GM19328 (cell line): ENCODE measurements at regions not wholly inside any gene's neighbourhood (a gene's known extent, or its start where the extent isn't known, plus 50 kb on each side); places are given as distances from the start of the nearest gene placed in this dataset.

ENCODE experiments used
- ATAC-seq: cut with Tn5 transposase; IDR thresholded peaks from one replicate; pipeline ENCODE4 v1.9.1; 2021; ENCODE audit warnings: mild to moderate bottlenecking, moderate library complexity; ENCODE audit not compliant: unreplicated experiment

DNA sequence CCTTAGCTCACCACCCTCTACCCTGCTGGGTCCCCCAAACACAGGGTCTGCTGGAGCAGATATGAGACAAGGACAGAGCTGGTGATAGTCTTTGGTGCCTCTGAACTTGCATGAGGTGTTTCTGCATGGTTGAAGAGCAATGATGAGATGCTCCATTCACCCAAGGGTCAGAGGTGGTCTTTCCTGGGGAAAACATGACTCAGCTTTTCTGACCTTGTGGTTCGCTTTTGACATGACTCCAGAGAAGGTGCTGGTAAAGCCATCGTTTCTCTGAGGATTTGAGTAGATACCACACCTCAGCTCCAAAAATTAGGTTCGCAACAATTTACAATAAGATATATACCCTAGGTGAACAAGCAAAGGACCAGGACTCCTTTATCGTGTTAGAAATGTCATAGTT, 304.8 kb downstream of the DHX35 start:
- ATAC-seq: no peak

DNA sequence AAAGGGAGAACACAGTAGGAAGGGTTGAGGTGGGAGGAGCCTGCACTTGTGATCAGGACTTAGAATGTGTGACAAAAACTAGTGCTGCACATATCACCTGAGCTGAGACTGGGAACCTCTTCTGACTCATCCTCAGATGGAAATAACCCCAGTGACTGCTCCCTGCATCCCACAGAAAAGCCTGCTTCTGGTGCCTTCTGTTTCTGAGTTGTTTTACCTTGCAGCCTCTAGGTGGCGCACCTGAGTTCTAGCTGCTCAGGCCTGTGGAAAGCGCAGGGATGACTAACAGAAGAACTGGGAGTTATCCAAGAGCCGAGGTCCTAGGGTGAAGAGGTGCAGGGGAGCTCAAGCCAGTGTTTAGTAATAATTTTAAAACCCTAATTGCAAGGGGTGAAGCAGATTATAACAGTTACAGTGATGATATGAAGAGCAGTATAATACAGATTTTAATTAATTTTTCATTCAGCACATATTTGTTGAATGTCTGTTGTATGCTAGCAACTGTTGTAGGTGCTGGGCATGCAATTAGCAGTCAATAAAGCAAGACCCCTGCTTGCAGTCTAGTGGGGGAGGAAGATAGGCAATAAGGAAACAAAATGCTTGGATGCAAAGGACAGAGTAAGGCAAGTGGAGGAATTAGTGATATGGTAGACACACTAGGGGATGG, 302.5 kb downstream of the DHX35 start:
- ATAC-seq: no peak

DNA sequence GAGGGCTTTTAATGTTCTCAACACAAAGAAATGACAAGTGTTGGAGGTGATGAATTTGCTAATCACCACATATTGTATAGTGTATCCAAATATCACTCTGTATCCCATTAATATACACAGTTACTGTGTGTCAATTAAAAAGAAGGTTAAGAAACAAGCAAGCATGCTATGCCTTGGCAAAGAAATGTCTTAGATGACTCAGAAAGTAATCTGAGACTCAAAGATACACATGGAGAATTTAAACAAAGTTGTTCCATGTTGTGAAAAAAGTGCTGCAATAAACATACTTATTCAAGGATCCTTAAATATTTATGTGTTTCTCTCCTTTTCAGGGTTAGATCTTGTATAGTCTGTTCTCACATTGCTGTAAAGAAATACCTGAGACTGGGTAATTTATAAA, 300.9 kb downstream of the DHX35 start:
- no peak for ATAC-seq

DNA sequence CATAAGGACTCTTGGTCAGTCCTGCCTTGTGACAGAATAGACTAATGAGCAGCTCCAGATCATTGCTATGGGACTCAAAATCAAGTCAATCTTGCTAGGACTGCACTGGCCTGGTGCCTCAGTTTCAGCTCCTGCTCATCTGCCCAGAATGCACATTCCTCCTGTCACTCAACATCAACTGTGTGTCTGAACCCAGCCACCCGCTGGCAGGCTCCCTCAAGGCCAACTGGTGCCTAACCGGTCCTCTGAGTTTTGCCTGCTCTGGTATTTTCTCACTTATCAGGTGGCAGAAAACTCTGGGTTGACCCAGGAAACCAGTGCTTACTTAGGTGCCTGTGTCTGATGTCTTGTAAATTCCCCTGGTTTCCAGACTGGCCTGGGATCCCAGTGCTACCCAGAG, 297.7 kb downstream of the DHX35 start:
- ATAC-seq: no peak

DNA sequence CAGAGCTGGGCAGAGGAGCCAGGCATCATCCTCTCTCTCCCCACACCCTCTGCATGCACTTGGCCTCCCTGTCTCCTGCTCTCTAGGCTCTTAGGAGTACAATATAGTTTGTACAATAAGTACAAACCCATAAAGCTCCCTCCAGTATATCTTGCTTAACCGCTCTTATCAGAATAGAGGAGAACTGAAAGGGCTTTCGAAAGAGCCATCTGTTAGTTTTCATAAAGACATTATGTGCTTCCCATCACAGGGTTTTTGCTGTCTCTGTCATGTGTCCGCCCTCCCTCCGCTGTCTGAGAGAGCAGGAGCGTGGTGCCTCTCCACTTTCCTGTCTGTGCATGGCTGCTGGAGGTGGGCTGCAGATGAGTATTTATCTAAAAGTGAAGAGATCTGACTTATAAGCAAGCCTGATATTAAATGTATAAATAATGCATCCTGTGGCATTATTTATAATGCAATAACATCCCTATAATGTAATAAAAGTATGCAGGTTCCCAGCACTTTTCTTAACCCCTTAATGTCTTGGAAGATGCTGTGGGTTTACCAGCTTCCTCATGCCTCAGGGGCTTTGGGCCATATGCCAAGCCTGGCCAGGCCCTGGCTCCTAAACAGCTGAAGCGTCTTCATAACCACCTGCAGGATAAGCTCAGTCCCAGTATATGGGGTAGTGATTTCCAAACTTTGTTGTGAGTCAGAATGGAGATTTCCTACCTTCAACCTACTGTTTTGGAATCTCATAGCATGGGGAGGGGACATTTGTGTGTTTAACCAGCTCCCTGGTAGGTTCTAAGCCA, 297.1 kb downstream of the DHX35 start:
- no peak for ATAC-seq

DNA sequence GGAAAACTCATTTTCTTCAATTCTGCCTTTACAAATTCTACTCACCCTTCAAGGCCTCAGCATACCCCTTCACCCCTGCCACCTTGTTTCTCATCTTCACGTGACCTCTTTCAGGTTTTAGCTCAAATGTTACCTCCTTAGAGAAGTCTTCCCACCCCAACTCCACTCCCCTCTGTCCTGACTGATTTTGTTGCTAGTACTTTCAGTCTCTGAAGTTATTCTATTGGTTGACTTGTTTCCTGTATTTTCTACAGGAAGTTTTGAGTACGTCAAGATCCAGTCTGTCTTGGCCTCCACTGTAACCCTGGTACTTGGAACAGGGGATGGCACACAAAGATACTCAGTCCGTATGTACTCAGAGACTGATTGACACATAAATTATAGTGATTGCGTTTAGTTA, 296.1 kb downstream of the DHX35 start:
- ATAC-seq: no peak

DNA sequence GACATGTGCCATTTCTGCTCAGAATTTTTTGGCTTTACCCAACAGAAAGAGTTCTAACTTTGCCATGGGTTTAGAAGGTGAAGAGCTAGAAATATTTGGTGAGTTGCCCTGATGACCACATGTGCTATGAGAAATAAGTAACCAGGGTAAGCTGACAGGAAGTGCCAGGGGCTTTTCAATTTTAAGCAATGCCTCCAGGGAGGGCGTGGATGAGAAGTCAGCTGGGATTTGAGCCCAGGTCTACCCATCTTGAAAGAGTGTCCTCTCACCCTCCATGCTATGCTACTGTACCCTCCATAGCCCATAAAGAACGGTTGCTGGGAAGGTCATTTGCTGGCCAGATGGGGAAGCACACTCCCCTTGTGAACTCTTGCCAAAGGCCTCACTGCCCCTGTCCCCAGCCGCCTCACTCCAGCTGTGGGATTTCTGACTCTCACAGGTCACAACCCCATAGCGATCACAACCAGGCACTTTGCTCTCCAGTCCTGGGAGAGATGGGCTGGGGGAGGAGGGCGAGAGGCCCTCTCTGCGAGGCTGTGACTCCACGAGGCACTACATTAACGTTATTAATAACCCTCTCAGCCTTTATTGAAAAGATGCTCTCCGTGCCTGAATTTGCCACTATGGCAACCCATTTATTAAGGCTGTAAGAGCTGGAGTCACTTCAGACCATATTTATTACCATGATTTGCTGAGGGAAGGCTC, 291.1 kb downstream of the DHX35 start:
- ATAC-seq: no peak

DNA sequence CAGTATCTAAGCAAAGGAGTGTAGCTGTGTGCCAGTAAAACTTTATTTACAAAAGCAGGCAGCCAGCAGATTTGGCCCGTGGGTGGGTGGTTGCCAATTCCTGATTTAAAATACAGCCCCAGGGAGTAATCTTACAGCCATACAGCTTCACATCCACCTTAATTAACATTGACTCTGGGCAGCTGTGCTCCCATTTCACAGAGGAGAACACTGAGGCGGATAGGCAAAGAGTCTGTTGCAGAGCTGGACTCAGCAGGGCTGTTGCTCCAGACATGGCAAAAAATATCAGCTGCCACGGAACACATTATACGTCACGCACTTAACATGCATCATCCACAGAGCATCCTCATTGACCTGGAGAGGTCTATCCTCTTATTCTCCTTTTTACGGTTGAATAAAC, 289.9 kb downstream of the DHX35 start:
- no peak for ATAC-seq

DNA sequence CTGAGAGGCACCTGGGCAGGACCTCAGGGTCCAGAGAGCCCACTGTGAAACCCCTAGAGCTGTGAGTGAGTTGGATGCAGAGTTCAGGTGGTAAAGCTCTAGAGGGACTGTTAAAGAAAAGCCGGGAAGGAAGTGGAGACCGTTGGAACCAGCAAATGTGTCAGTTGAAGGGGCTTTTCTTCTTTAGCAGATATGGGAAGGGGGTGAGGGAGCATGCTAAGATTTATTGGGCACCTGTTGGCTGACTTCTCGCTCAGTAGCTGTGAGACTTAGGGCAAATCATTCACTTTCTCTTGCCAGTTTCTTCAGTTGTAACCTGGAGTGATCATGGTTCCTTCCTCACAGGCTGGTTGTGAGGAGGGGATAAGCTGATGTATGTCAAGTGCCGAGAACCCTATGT, 287.7 kb downstream of the DHX35 start:
- ATAC-seq: no peak

DNA sequence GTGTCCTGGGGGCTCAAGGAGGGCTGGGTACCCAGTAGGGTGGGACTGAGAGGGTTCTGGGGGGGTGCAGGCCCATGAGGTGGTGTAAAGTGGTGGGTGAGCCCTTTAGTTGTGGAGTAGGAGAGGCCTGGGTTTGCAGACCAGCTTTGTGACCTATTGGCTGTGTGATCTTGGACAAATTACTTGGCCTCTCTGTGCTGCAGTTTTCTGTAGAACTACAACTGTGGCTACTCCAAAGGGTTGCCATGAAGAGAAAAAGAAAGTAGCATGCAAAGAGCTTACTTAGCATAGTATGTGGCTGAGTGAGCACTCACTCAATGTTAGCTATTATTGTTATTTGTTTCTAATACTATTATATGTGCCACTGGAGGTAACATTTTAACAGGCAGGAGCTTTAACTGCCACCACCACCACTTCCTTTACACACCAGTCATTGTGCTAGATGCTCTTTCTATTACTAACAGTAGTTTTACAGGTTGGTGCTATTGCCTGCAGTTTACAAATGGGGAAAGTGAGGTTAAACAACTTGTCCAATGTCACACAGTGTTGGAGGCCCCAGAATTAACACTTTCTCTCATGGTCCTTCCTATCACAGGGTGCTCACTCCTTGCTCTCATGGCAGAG, 286.8 kb downstream of the DHX35 start:
- ATAC-seq: no peak

DNA sequence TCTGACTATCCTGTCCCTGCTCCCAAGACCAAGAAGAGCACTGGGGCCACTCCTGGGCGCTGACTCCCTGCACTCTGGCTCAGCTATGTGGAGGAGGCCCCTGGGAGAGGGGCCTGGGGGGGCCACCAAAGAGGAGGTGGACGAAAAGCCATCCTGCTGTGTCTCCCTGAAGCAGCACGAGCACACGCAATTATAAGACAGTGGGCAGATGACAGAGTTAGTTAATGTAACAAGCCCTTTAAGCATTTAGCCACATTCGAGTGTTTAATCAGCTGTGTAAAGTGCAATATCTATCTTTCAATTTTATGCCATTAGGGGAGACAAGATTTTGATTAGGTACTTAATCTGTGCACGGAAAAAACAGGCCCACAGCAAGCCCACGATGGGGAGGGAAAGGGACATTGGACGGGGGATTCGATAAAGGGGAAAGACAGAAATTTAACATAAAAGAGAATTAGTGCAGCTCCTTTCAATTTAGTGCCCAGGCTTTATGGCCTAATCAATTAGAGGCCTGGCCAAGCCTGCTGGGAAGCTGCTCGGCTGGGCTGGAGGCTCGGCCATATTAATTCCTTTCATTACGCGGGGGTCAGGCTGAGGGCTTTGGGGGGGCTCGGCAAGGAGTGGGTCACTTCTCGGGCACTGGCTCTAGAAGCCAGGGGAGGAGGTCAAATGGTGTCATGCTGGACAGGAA, 286.2 kb downstream of the DHX35 start:
- ATAC-seq: no peak

DNA sequence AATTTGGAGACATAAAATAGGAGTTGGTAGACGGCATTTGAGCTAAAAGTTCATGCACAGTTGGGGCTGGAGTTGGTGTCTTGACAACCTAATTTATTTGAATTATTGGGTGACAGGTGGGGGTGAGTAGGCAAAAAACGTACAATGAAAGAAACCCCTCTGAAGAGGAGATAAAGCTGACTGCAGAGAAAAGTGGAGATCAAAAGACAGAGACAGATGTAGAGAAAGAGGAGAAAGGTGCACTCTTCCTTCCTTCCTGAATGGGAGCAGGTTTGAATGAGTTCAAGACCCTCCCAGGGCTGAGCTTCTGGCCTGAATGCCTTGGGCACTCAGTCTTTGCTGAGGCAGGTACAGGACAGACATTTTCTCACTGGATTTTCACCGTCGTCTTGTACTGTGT, 284.3 kb downstream of the DHX35 start:
- ATAC-seq: no peak

DNA sequence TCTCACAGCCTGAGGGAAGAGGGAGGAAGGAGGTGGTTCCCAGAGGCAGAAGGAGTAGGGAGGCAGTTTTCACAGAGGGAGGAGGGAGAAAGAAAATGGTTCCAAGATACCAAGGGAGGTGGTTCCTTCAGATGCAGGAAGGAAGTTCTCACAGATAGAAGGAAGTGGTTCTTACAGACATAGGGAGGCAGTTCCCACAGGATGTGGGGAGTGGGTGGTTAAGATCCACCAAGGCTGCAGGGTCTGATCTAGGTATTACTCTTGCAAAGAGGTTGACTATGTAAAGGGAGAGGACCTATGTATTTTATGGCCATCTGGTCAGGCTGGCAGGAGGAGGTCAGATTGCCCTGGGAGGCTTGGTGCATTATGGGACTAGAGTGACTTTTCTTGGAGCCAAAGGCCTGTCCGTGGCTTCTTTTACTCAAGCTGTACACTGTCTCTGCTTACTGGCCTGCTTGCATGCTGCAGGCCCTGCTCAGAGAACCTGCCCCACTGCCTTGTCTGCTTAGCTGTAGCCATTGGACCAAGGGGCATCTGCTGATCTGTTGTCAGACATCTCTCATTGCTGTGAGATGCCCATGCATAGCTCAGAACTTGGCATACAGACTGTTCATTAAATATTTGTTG, 283.7 kb downstream of the DHX35 start:
- no peak for ATAC-seq

DNA sequence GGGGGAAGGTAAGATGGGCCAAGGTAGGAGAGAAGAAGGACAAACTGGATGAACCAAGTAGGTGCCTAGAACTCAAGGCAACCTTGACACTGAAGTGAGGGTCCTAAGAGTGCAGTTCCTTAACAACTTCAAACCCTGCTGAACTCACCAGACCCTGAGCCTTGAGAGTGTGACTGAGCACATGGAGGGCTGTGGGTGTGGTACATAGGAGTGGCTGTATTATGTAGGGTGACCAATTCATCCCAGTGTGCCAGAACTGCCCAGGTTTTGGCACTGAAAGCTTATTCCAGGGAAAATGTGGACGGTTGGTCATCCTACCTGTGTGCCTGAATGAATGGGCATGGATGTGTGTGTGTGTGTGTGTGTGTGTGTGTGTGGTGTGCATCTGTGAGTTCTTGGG, 281.8 kb downstream of the DHX35 start:
- ATAC-seq: no peak

DNA sequence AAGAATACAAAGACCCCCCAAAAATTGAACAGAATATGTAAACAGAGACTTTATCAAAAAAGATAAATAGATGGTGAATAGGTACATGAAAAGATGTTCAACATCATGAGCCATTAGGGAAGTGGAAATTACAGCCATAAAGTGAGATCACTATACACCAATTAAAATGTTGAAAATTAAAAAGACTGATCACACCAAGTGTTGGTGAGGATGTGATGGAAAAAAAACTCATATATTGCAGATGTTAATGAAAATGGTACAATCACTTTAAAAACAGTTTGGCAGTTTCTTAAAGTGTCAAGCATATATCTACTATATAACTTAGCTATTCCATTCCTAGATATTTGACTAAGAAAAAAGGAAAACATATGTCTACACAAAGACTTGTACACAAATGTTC, 280.5 kb downstream of the DHX35 start:
- no peak for ATAC-seq

DNA sequence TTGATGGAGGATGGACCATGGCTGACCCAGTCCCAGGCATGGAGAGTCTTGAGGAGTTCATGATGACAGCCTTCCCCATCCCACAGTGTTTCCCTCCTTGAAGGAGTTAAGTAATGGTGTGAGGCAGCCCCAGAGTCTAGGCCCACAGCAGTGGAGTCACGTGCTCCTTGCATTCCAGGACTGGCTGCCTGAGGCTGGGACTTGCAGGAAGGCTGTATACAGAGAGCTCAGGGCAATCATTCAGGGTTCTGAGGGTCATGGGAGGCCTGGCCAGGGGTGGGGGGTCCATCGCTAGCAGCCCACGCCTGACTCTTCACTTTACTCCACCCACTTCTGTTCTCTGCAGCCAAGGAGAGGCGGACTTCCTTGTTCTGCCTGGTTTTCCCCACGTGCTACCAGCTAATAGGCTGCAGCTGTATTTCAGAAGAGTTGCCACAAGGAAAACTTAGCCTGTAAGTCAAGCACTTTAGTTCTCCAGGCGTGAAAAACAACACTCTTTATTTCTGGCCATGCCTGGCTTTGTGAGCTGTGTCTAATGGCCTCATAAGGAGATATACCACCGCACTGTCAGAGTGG, 272.5 kb downstream of the DHX35 start:
- ATAC-seq: no peak

DNA sequence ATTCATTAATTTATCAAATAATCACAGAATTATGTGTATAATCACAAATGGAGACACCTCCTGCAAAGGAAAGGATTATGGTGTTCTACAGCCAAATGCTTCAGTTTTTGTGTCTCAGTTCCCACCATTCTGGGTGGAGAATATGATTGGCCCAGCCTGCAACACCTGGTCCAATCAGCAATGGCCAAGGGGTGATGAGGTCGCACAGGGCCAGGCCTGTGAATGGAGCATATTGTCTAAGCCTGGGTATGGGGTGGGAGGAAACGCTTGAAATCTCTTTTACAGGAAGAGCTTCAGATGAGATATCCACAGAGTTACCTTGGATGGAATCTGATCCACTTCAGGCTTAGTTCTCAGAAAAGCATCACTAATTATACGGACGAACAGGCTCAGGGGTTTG, 271.6 kb downstream of the DHX35 start:
- no peak for ATAC-seq

DNA sequence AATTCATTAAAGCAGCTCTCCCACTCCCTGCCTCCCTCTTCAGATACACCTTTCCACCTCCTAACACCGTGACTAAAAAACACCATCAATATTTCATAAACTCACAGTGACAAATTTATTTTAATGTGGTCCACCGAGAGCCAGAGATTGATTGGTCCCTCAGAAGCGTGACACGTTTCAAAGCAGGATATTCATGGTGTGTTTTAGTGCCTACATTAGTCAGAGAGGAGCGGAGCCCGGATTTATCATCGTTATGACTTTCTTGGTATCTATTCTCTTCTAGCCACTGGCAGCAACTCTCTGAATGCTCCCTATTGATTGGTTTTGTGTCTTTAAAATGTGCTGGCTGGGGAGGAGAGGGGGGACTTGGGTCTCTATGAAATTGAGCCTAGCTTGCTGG, 265.3 kb downstream of the DHX35 start:
- ATAC-seq: no peak

DNA sequence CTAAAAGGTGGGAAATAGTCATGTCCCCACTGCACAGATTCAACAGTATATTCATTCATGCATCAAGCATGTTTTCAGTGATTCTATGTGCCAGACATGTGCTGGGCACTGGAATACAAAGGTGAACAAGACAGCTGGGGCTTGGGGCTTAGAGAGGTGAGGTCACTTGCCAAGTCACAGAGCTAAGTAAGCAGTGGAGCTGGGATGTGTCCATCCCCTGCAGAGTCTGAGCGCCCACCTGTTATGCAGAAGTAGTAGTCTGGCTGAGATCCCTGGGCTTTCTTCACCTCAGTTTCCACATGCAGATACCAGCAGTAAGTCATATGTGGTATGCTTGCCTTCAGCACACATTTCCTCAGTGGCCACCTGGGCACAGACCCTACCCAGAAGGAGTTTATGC, 263.8 kb downstream of the DHX35 start:
- ATAC-seq: no peak

DNA sequence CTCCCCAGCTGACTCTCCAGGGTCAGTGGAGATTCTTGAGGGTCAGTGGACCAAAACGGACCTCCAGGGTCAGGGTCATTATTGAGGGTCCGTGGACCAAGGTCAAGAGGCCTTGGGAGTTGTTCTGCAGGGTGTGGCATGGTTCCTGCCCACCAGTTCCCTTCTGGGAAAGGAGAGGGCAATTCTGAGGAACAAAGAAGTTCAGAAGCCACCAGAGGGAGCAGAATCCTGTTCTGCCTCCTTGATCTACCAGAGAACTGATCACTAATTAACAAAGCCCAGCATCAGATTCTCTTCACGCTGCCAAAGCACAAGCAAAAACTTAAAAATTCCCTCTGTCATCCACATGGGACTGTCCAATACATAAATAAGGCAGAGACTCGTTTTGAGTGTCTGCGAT, 263.4 kb downstream of the DHX35 start:
- no peak for ATAC-seq
